ENCODE measurements at regions not wholly inside any gene's neighbourhood (a gene's known extent, or its start where the extent isn't known, plus 50 kb on each side); places are given as distances from the start of the nearest gene placed in this dataset.

GRCh38 chr11:115776916-115777315 lies 272.7 kb upstream of the CADM1 start:
- H3K9ac ChIP-seq (ENCODE audit: low read depth, low read length), result no peak overlapping the region
- no peaks in the 10 kb centered on the region for H3K9me3 ChIP-seq (ENCODE audit: control insufficient read depth, insufficient read depth, low read length)
- no peak overlapping the region for H3K27ac ChIP-seq (ENCODE audit: low read depth, low read length)
- no peak overlapping the region for H3K4me3 ChIP-seq (ENCODE audit: low read depth, low read length)
- H3K27me3 ChIP-seq (ENCODE audit: control insufficient read depth, insufficient read depth, low read length), result no peaks in the 10 kb centered on the region
- no peaks in the 10 kb centered on the region for H3K36me3 ChIP-seq (ENCODE audit: control insufficient read depth, insufficient read depth, low read length)
- H3K4me1 ChIP-seq (ENCODE audit: control insufficient read depth, insufficient read depth, low read length), result peaks cover 5% of the 10 kb centered on the region; the same call in 1 of the 2 replicates

- Histone ChIP-seq H3K27me3 (ENCODE audit: control insufficient read depth, insufficient read depth, low read length) (no peaks in the 10 kb centered on the region), H3K4me3 (ENCODE audit: low read depth, low read length) (no peak overlapping the region), H3K27ac (ENCODE audit: low read depth, low read length) (no peak overlapping the region), H3K36me3 (ENCODE audit: control insufficient read depth, insufficient read depth, low read length) (no peaks in the 10 kb centered on the region), H3K9ac (ENCODE audit: low read depth, low read length) (no peak overlapping the region), H3K9me3 (ENCODE audit: control insufficient read depth, insufficient read depth, low read length) (no peaks in the 10 kb centered on the region), H3K4me1 (ENCODE audit: control insufficient read depth, insufficient read depth, low read length) (peaks cover 5% of the 10 kb centered on the region; the same call in 1 of the 2 replicates)
Observed at GRCh38 chr11:115775846-115776245, 271.6 kb upstream of the CADM1 start.

GRCh38 chr11:115774756-115775155 lies 270.5 kb upstream of the CADM1 start:
- H3K4me3 ChIP-seq (ENCODE audit: low read depth, low read length), result no peak overlapping the region
- H3K36me3 ChIP-seq (ENCODE audit: control insufficient read depth, insufficient read depth, low read length), result no peaks in the 10 kb centered on the region
- no peak overlapping the region for H3K27ac ChIP-seq (ENCODE audit: low read depth, low read length)
- no peaks in the 10 kb centered on the region for H3K27me3 ChIP-seq (ENCODE audit: control insufficient read depth, insufficient read depth, low read length)
- no peaks in the 10 kb centered on the region for H3K9me3 ChIP-seq (ENCODE audit: control insufficient read depth, insufficient read depth, low read length)
- no peaks in the 10 kb centered on the region for H3K4me1 ChIP-seq (ENCODE audit: control insufficient read depth, insufficient read depth, low read length)
- no peak overlapping the region for H3K9ac ChIP-seq (ENCODE audit: low read depth, low read length)

- no peaks in the 10 kb centered on the region for H3K9me3 ChIP-seq (ENCODE audit: control insufficient read depth, insufficient read depth, low read length)
- H3K36me3 ChIP-seq (ENCODE audit: control insufficient read depth, insufficient read depth, low read length), result no peaks in the 10 kb centered on the region
- no peaks in the 10 kb centered on the region for H3K4me1 ChIP-seq (ENCODE audit: control insufficient read depth, insufficient read depth, low read length)
- no peak overlapping the region for H3K27ac ChIP-seq (ENCODE audit: low read depth, low read length)
- no peak overlapping the region for H3K9ac ChIP-seq (ENCODE audit: low read depth, low read length)
- H3K27me3 ChIP-seq (ENCODE audit: control insufficient read depth, insufficient read depth, low read length), result no peaks in the 10 kb centered on the region
- H3K4me3 ChIP-seq (ENCODE audit: low read depth, low read length), result no peak overlapping the region
Observed at GRCh38 chr11:115769891-115770290, 265.7 kb upstream of the CADM1 start.

- H3K36me3 ChIP-seq (ENCODE audit: control insufficient read depth, insufficient read depth, low read length), result no peaks in the 10 kb centered on the region
- H3K27me3 ChIP-seq (ENCODE audit: control insufficient read depth, insufficient read depth, low read length), result no peaks in the 10 kb centered on the region
- H3K9ac ChIP-seq (ENCODE audit: low read depth, low read length), result no peak overlapping the region
- H3K27ac ChIP-seq (ENCODE audit: low read depth, low read length), result no peak overlapping the region
- H3K4me3 ChIP-seq (ENCODE audit: low read depth, low read length), result no peak overlapping the region
- H3K4me1 ChIP-seq (ENCODE audit: control insufficient read depth, insufficient read depth, low read length), result no peaks in the 10 kb centered on the region
- H3K9me3 ChIP-seq (ENCODE audit: control insufficient read depth, insufficient read depth, low read length), result no peaks in the 10 kb centered on the region
Observed at GRCh38 chr11:115767883-115768282, 263.7 kb upstream of the CADM1 start.

GRCh38 chr11:115767047-115767802 lies 263.0 kb upstream of the CADM1 start:
- Histone ChIP-seq H3K4me3 (ENCODE audit: low read depth, low read length) (no peak overlapping the region), H3K27ac (ENCODE audit: low read depth, low read length) (no peak overlapping the region), H3K9ac (ENCODE audit: low read depth, low read length) (no peak overlapping the region), H3K9me3 (ENCODE audit: control insufficient read depth, insufficient read depth, low read length) (no peaks in the 10 kb centered on the region), H3K36me3 (ENCODE audit: control insufficient read depth, insufficient read depth, low read length) (no peaks in the 10 kb centered on the region), H3K27me3 (ENCODE audit: control insufficient read depth, insufficient read depth, low read length) (peaks cover 2% of the 10 kb centered on the region; the same call in 1 of the 2 replicates), H3K4me1 (ENCODE audit: control insufficient read depth, insufficient read depth, low read length) (no peaks in the 10 kb centered on the region)

GRCh38 chr11:115766561-115766960 lies 262.3 kb upstream of the CADM1 start:
- no peak overlapping the region for H3K4me3 ChIP-seq (ENCODE audit: low read depth, low read length)
- H3K36me3 ChIP-seq (ENCODE audit: control insufficient read depth, insufficient read depth, low read length), result no peaks in the 10 kb centered on the region
- peaks cover 9% of the 10 kb centered on the region for H3K27me3 ChIP-seq (ENCODE audit: control insufficient read depth, insufficient read depth, low read length)
- H3K27ac ChIP-seq (ENCODE audit: low read depth, low read length), result no peak overlapping the region
- H3K4me1 ChIP-seq (ENCODE audit: control insufficient read depth, insufficient read depth, low read length), result no peaks in the 10 kb centered on the region
- no peaks in the 10 kb centered on the region for H3K9me3 ChIP-seq (ENCODE audit: control insufficient read depth, insufficient read depth, low read length)
- no peak overlapping the region for H3K9ac ChIP-seq (ENCODE audit: low read depth, low read length)

GRCh38 chr11:115765803-115766239 lies 261.6 kb upstream of the CADM1 start:
- Histone ChIP-seq H3K36me3 (ENCODE audit: control insufficient read depth, insufficient read depth, low read length) (no peaks in the 10 kb centered on the region), H3K4me1 (ENCODE audit: control insufficient read depth, insufficient read depth, low read length) (peaks cover under 1% of the 10 kb centered on the region; the same call in 1 of the 2 replicates), H3K4me3 (ENCODE audit: low read depth, low read length) (no peak overlapping the region), H3K27me3 (ENCODE audit: control insufficient read depth, insufficient read depth, low read length) (peaks cover 16% of the 10 kb centered on the region), H3K27ac (ENCODE audit: low read depth, low read length) (no peak overlapping the region), H3K9me3 (ENCODE audit: control insufficient read depth, insufficient read depth, low read length) (no peaks in the 10 kb centered on the region), H3K9ac (ENCODE audit: low read depth, low read length) (no peak overlapping the region)

GRCh38 chr11:115764176-115764575 lies 260.0 kb upstream of the CADM1 start:
- Histone ChIP-seq H3K36me3 (ENCODE audit: control insufficient read depth, insufficient read depth, low read length) (no peaks in the 10 kb centered on the region), H3K9me3 (ENCODE audit: control insufficient read depth, insufficient read depth, low read length) (no peaks in the 10 kb centered on the region), H3K9ac (ENCODE audit: low read depth, low read length) (no peak overlapping the region), H3K27ac (ENCODE audit: low read depth, low read length) (no peak overlapping the region), H3K4me3 (ENCODE audit: low read depth, low read length) (no peak overlapping the region), H3K27me3 (ENCODE audit: control insufficient read depth, insufficient read depth, low read length) (peaks cover 32% of the 10 kb centered on the region), H3K4me1 (ENCODE audit: control insufficient read depth, insufficient read depth, low read length) (peaks cover 4% of the 10 kb centered on the region; the same call in 1 of the 2 replicates)

GRCh38 chr11:115761817-115762216 lies 257.6 kb upstream of the CADM1 start:
- Histone ChIP-seq H3K4me3 (ENCODE audit: low read depth, low read length) (no peak overlapping the region), H3K9ac (ENCODE audit: low read depth, low read length) (no peak overlapping the region), H3K27me3 (ENCODE audit: control insufficient read depth, insufficient read depth, low read length) (peaks cover 48% of the 10 kb centered on the region), H3K9me3 (ENCODE audit: control insufficient read depth, insufficient read depth, low read length) (no peaks in the 10 kb centered on the region), H3K27ac (ENCODE audit: low read depth, low read length) (no peak overlapping the region), H3K36me3 (ENCODE audit: control insufficient read depth, insufficient read depth, low read length) (no peaks in the 10 kb centered on the region), H3K4me1 (ENCODE audit: control insufficient read depth, insufficient read depth, low read length) (peaks cover 4% of the 10 kb centered on the region; the same call in 1 of the 2 replicates)

- H3K4me1 ChIP-seq (ENCODE audit: control insufficient read depth, insufficient read depth, low read length), result peaks cover 4% of the 10 kb centered on the region; the same call in 1 of the 2 replicates
- H3K9me3 ChIP-seq (ENCODE audit: control insufficient read depth, insufficient read depth, low read length), result no peaks in the 10 kb centered on the region
- H3K4me3 ChIP-seq (ENCODE audit: low read depth, low read length), result no peak overlapping the region
- H3K27me3 ChIP-seq (ENCODE audit: control insufficient read depth, insufficient read depth, low read length), result peaks cover 48% of the 10 kb centered on the region
- H3K36me3 ChIP-seq (ENCODE audit: control insufficient read depth, insufficient read depth, low read length), result no peaks in the 10 kb centered on the region
- no peak overlapping the region for H3K9ac ChIP-seq (ENCODE audit: low read depth, low read length)
- no peak overlapping the region for H3K27ac ChIP-seq (ENCODE audit: low read depth, low read length)
Observed at GRCh38 chr11:115761348-115761747, 257.1 kb upstream of the CADM1 start.
